Neural crest cell (in vitro differentiated cells): ENCODE measurements at regions not wholly inside any gene's neighbourhood (a gene's known extent, or its start where the extent isn't known, plus 50 kb on each side); places are given as distances from the start of the nearest gene placed in this dataset.

ENCODE experiments used
- DNase-seq: peaks from one replicate; pipeline ENCODE4 v3.0.0; 2021; ENCODE audit warnings: low read depth, mixed read lengths, low spot score
- H3K27ac Mint-ChIP-seq: one replicate; pipeline ENCODE4 v1.8.0; 2021; ENCODE audit warnings: mild to moderate bottlenecking, mixed read lengths; ENCODE audit not compliant: unreplicated experiment
- H3K27me3 Mint-ChIP-seq: 2 replicates; pipeline ENCODE4 v1.8.0; 2021; ENCODE audit warnings: low read depth, mild to moderate bottlenecking, mixed read lengths
- H3K36me3 Mint-ChIP-seq: 2 replicates; pipeline ENCODE4 v1.8.0; 2021; ENCODE audit warnings: low read depth, mild to moderate bottlenecking, mixed read lengths
- H3K4me1 Mint-ChIP-seq: 2 replicates; pipeline ENCODE4 v1.8.0; 2021; ENCODE audit warnings: mixed read lengths
- H3K4me3 Mint-ChIP-seq: one replicate; pipeline ENCODE4 v1.8.0; 2021; ENCODE audit warnings: mild to moderate bottlenecking, mixed read lengths
- H3K9me3 Mint-ChIP-seq: 2 replicates; pipeline ENCODE4 v1.8.0; 2021; ENCODE audit warnings: mixed read lengths
- TF ChIP-seq, protein P1 (sequence below): fragments of 200-600 bp; sonication (generic); conservative IDR thresholded peaks from 2 replicates; pipeline ENCODE4 v1.5.0; 2021; ENCODE audit warnings: antibody characterized with exemption, mild to moderate bottlenecking

DNA sequence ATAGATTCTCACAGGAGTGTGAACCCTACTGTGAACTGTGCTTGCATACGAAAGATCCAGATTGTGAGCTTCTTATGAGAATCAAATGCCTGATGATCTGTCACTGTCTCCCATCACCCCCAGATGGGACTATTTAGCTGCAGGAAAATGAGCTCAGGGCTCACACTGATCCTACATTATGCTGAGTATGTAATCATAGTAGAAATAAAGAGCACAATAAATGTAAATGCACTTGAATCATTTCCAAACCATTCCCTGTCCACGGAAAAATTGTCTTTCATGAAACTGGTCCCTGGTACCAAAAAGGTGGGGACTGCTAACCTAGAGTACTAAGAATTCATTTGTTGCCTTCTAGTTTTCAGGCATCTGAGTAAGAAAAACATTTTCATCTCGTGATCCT lies 1215.8 kb upstream of the TMEM132C start:
- Mint-ChIP-seq H3K4me3 (no peak overlapping the region), H3K9me3 (peaks cover 4% of the 10 kb centered on the region), H3K27me3 (no peaks in the 10 kb centered on the region), H3K27ac (no peak overlapping the region), H3K36me3 (no peaks in the 10 kb centered on the region), H3K4me1 (no peaks in the 10 kb centered on the region)
- no peak for DNase-seq
- TF ChIP-seq, protein P1, sequence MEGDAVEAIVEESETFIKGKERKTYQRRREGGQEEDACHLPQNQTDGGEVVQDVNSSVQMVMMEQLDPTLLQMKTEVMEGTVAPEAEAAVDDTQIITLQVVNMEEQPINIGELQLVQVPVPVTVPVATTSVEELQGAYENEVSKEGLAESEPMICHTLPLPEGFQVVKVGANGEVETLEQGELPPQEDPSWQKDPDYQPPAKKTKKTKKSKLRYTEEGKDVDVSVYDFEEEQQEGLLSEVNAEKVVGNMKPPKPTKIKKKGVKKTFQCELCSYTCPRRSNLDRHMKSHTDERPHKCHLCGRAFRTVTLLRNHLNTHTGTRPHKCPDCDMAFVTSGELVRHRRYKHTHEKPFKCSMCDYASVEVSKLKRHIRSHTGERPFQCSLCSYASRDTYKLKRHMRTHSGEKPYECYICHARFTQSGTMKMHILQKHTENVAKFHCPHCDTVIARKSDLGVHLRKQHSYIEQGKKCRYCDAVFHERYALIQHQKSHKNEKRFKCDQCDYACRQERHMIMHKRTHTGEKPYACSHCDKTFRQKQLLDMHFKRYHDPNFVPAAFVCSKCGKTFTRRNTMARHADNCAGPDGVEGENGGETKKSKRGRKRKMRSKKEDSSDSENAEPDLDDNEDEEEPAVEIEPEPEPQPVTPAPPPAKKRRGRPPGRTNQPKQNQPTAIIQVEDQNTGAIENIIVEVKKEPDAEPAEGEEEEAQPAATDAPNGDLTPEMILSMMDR, result no peak

DNA sequence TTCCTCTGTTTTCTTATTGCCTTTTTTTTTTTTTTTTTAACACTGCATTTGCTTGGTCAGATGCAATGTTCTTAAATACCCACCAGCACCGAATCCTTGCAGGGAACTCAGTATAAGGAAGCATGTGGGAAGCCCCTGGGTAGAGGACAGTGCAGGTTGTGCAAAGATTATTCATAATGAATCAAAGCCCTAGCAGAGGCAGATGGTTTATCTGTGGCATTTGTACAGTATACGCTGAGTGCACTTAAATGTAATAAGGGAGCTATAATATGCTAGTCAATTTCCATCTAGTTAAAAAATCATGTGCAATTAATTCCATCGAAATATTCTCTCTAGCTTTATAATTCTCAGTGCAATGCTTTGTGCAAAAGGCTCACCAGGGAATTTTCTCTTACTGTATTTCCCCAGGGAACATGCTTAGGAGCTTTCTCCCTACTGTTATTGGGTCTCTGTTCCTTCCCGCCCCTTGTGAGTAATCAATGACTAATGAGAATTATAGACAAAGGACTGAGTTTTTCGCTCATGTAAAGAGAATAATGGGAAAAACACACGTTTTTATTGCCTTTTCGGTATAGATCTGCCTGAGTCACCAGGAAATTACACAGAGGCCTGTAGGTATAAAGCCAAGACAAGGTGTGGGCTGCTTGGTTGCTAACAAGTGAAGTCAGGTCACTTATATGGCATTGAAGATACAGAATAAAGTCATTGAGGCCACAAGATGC lies 1214.3 kb upstream of the TMEM132C start:
- H3K9me3 Mint-ChIP-seq, result peaks cover 4% of the 10 kb centered on the region
- TF ChIP-seq, protein P1, result no peak
- H3K36me3 Mint-ChIP-seq, result no peaks in the 10 kb centered on the region

DNA sequence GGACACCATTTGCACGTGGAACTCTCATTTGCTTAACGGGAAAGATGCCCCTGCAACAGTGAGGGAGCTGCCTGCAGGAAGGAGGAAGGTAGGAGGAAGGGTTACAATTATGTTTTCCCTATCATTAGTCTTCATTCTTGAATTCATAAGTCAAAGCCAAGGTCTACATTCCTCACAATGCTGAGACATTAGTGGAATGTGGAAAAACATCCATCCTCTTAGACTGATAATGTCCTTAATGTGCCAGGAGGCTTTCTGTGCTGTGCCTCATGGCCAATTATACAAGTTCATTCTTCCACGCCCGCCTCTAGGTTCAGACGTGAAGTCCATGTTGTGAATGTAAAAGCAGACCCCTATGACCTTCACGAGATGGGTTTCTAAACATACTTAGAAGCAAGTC lies 1212.4 kb upstream of the TMEM132C start:
- H3K27ac Mint-ChIP-seq, result no peak overlapping the region
- no peaks in the 10 kb centered on the region for H3K36me3 Mint-ChIP-seq

More for the DNA sequence above, 1214.3 kb upstream of the TMEM132C start:
- H3K27me3 Mint-ChIP-seq, result no peaks in the 10 kb centered on the region
- no peak overlapping the region for H3K27ac Mint-ChIP-seq
- no peaks in the 10 kb centered on the region for H3K4me1 Mint-ChIP-seq
- no peak overlapping the region for H3K4me3 Mint-ChIP-seq
- no peak for DNase-seq

DNA sequence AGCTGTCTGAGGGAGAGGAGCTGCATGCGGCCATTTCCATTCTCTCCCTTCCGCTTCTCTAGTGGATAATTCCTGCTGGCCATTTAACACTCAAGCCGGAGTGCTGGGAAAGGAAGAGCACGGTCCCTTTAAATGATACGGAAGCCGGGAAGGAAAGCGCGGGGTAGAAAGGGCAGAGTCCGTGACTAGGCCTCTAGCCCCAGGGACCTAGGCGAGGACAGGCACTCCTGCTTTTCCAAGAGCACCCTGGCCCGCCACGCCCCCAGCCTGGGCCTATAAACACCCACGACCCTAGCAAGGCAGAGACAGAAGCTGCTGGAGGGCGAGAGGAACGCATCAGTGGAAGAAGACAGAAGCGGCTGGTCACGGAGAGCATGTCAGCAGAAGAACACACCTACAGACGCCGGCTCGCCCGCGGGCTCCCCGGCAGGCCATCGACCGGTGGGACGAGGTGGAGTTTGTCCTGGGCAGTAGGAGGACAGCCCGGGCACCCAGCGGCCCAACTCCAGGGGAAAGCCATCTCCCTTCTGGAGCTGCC lies 1206.6 kb upstream of the TMEM132C start:
- no peaks in the 10 kb centered on the region for H3K27me3 Mint-ChIP-seq
- TF ChIP-seq, protein P1, result no peak
- no peaks in the 10 kb centered on the region for H3K9me3 Mint-ChIP-seq
- H3K4me1 Mint-ChIP-seq, result peaks cover 8% of the 10 kb centered on the region
- no peak overlapping the region for H3K27ac Mint-ChIP-seq
- DNase-seq, result no peak
- H3K36me3 Mint-ChIP-seq, result no peaks in the 10 kb centered on the region
- H3K4me3 Mint-ChIP-seq, result no peak overlapping the region

More for the DNA sequence above, 1212.4 kb upstream of the TMEM132C start:
- TF ChIP-seq, protein P1, result no peak
- Mint-ChIP-seq H3K4me3 (no peak overlapping the region), H3K27me3 (no peaks in the 10 kb centered on the region), H3K4me1 (no peaks in the 10 kb centered on the region), H3K9me3 (peaks cover 4% of the 10 kb centered on the region)
- no peak for DNase-seq

DNA sequence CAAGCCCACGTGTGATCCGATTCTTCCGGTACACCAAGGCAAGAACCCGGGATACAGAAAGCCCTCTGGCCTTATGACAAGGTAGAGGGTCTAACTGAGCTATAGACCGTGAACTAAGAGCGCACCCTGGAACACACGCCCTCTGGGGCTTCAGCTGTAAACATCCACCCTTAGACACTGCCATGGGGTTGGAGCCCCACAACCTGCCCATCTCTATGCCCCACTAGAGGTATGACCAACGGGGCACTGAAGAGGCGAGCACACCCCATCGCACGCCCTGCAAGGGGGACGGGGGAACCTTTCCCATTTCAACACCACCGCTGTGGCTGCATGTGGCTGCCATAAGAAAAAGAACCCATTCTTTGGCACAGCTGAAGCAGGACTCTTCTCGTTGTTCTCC lies 1206.0 kb upstream of the TMEM132C start:
- Mint-ChIP-seq H3K4me1 (peaks cover 8% of the 10 kb centered on the region), H3K27ac (no peak overlapping the region), H3K36me3 (no peaks in the 10 kb centered on the region), H3K27me3 (no peaks in the 10 kb centered on the region), H3K4me3 (no peak overlapping the region), H3K9me3 (no peaks in the 10 kb centered on the region)
- TF ChIP-seq, protein P1, result no peak
- DNase-seq, result no peak
